T47D (cell line): ENCODE measurements at regions not wholly inside any gene's neighbourhood (a gene's known extent, or its start where the extent isn't known, plus 50 kb on each side); places are given as distances from the start of the nearest gene placed in this dataset.
"Not testable (repeated sequence)": the region's sequence is repeated elsewhere in the genome, so short reads cannot be mapped to it uniquely, and the experiment has no call there.

ENCODE experiments used
- DNase-seq, 2 experiments: peaks; one replicate each; pipeline versions ENCODE4 v3.0.0 to v3.0.0-alpha.2; 2011 to 2012; ENCODE audit warnings: low read depth in 1 of 2, low spot score in 1 of 2
- JUND ChIP-seq: IDR thresholded peaks from 2 replicates; pipeline ENCODE4 v1.6.1; 2012; ENCODE audit warnings: low read depth
- in situ Hi-C: cut with HindIII; loops from 2 replicates; pipeline ENCODE4 v1.10.0; 2016; ENCODE audit warnings: low sequenced_read_pairs, low pct_unique_long_range_greater_than_20kb

- no peak for DNase-seq
- in situ Hi-C loops = no loop called here
- TF ChIP-seq JUND = no peak
Measured at GRCh38 chr1:81287411-81288080, 513.2 kb upstream of the ADGRL2 start.

GRCh38 chr1:81270051-81270450, 530.7 kb upstream of the ADGRL2 start:
- DNase-seq = no peak
- no peak for TF ChIP-seq JUND
- in situ Hi-C loops = no loop called here

- in situ Hi-C loops = no loop called here
- no peak for TF ChIP-seq JUND
- no peak for DNase-seq
Measured at GRCh38 chr1:81264976-81265375, 535.8 kb upstream of the ADGRL2 start.

- TF ChIP-seq JUND = no peak
- in situ Hi-C loops = no loop called here
- DNase-seq = no peak
Measured at GRCh38 chr1:81259625-81260411, 540.9 kb upstream of the ADGRL2 start.

- in situ Hi-C loops = no loop called here
- peak in 1 of 2 experiments; percentile 12 for DNase-seq
- no peak for TF ChIP-seq JUND
Measured at GRCh38 chr1:81254560-81254959, 546.2 kb upstream of the ADGRL2 start.

GRCh38 chr1:81254068-81254467, 546.7 kb upstream of the ADGRL2 start:
- no peak for DNase-seq
- in situ Hi-C loops = no loop called here
- TF ChIP-seq JUND = no peak

- no peak for DNase-seq
- in situ Hi-C loops = no loop called here
- no peak for TF ChIP-seq JUND
Measured at GRCh38 chr1:81252471-81253151, 548.1 kb upstream of the ADGRL2 start.

GRCh38 chr1:81250825-81251224, 549.9 kb upstream of the ADGRL2 start:
- in situ Hi-C loops, DNase-seq: not testable (repeated sequence)

- DNase-seq, in situ Hi-C loops: not testable (repeated sequence)
Measured at GRCh38 chr1:81245084-81245715, 555.5 kb upstream of the ADGRL2 start.

- DNase-seq, in situ Hi-C loops: not testable (repeated sequence)
Measured at GRCh38 chr1:81244612-81245011, 556.1 kb upstream of the ADGRL2 start.

- in situ Hi-C loops = no loop called here
- TF ChIP-seq JUND = no peak
- no peak for DNase-seq
Measured at GRCh38 chr1:81242103-81242502, 558.6 kb upstream of the ADGRL2 start.

- no peak for TF ChIP-seq JUND
- DNase-seq = no peak
- in situ Hi-C loops = no loop called here
Measured at GRCh38 chr1:81238129-81238528, 562.6 kb upstream of the ADGRL2 start.

GRCh38 chr1:81237473-81238089, 563.2 kb upstream of the ADGRL2 start:
- no peak for TF ChIP-seq JUND
- in situ Hi-C loops = no loop called here
- peak in 1 of 2 experiments; percentile 7 for DNase-seq
